GM18511 (cell line): ENCODE measurements at regions not wholly inside any gene's neighbourhood (a gene's known extent, or its start where the extent isn't known, plus 50 kb on each side); places are given as distances from the start of the nearest gene placed in this dataset.
"Not testable (repeated sequence)": the region's sequence is repeated elsewhere in the genome, so short reads cannot be mapped to it uniquely, and the experiment has no call there.

Experiments
- ATAC-seq: cut with Tn5 transposase; IDR thresholded peaks from one replicate; pipeline ENCODE4 v1.9.1; 2021; ENCODE audit warnings: mild to moderate bottlenecking, moderate library complexity; ENCODE audit not compliant: unreplicated experiment

- no peak for ATAC-seq
Measured at GRCh38 chr5:41995193-41995592, 70.1 kb downstream of the FBXO4 start.

GRCh38 chr5:42001673-42002072 is 76.6 kb downstream of the FBXO4 start:
- no peak for ATAC-seq

GRCh38 chr5:42003852-42004251 is 78.8 kb downstream of the FBXO4 start:
- ATAC-seq, result not testable (repeated sequence)

- ATAC-seq, result peak; percentile 89
Measured at GRCh38 chr5:42005561-42006153, 80.6 kb downstream of the FBXO4 start.

- ATAC-seq, result no peak
Measured at GRCh38 chr5:42013561-42013960, 88.5 kb downstream of the FBXO4 start.

- no peak for ATAC-seq
Measured at GRCh38 chr5:42015254-42015653, 90.2 kb downstream of the FBXO4 start.

- ATAC-seq, result no peak
Measured at GRCh38 chr5:42015681-42016080, 90.6 kb downstream of the FBXO4 start.

GRCh38 chr5:42020788-42021530 is 95.9 kb downstream of the FBXO4 start:
- ATAC-seq, result no peak

GRCh38 chr5:42021923-42022322 is 96.8 kb downstream of the FBXO4 start:
- peak; percentile 67 for ATAC-seq

- ATAC-seq, result peak; percentile 18
Measured at GRCh38 chr5:42022383-42022972, 97.4 kb downstream of the FBXO4 start.

- ATAC-seq, result no peak
Measured at GRCh38 chr5:42026446-42026845, 101.4 kb downstream of the FBXO4 start.

- ATAC-seq, result no peak
Measured at GRCh38 chr5:42032137-42032536, 107.1 kb downstream of the FBXO4 start.

- ATAC-seq, result no peak
Measured at GRCh38 chr5:42035526-42035925, 110.4 kb downstream of the FBXO4 start.

- no peak for ATAC-seq
Measured at GRCh38 chr5:42036379-42036778, 111.3 kb downstream of the FBXO4 start.

GRCh38 chr5:42037379-42037932 is 112.4 kb downstream of the FBXO4 start:
- no peak for ATAC-seq

- ATAC-seq, result no peak
Measured at GRCh38 chr5:42043400-42043799, 118.3 kb downstream of the FBXO4 start.

- ATAC-seq, result peak; percentile 94
Measured at GRCh38 chr5:42057254-42057690, 132.2 kb downstream of the FBXO4 start.

- no peak for ATAC-seq
Measured at GRCh38 chr5:42059291-42059690, 134.2 kb downstream of the FBXO4 start.

GRCh38 chr5:42059778-42060464 is 134.8 kb downstream of the FBXO4 start:
- no peak for ATAC-seq

GRCh38 chr5:42061121-42061520 is 136.0 kb downstream of the FBXO4 start:
- no peak for ATAC-seq

GRCh38 chr5:42064821-42065220 is 139.7 kb downstream of the FBXO4 start:
- no peak for ATAC-seq
